ENCODE measurements at regions not wholly inside any gene's neighbourhood (a gene's known extent, or its start where the extent isn't known, plus 50 kb on each side); places are given as distances from the start of the nearest gene placed in this dataset.

- TF ChIP-seq EED (IDR thresholded peaks at IDR 0.05; ENCODE audit: low read depth) (no peak), USF1 (IDR thresholded peaks at IDR 0.05; ENCODE audit: borderline replicate concordance, extremely low read length, insufficient read depth, low read depth, low read length) (no peak), ATF7 (IDR thresholded peaks at IDR 0.05; ENCODE audit: low read depth) (peak; percentile 56; the same call in 1 of the 2 replicates), MYB (IDR thresholded peaks at IDR 0.05; ENCODE audit: borderline replicate concordance, low read depth, low read length) (no peak)
Observed at GRCh38 chr1:82171955-82172354, 371.2 kb downstream of the ADGRL2 start.

GRCh38 chr1:82168482-82168881, 367.7 kb downstream of the ADGRL2 start:
- ChIA-PET RAD21 (ENCODE audit: unreplicated experiment) (no interaction called here), POLR2A (interaction anchor here (0.7 kb wide), 1 partner anchor 63 kb away, joined by 3 read pairs; no protein-coding TSS in a partner anchor), SMC1A (ENCODE audit: uncharacterized antibody, unreplicated experiment) (interaction anchor here (1.2 kb wide), 2 partner anchors 9 to 78 kb away, joined by 4 to 5 read pairs; no protein-coding TSS in a partner anchor), CTCF (no interaction called here)
- H2AFZ ChIP-seq (ENCODE audit: control insufficient read depth, low read depth, low read length), result no peak overlapping the region
- no TSS peak for BruUV-seq (replicated peaks)
- no peaks in the 10 kb centered on the region for H4K20me1 ChIP-seq (ENCODE audit: control insufficient read depth, insufficient read depth)
- ATAC-seq (no peak), DNase-seq (ENCODE audit: low read depth, low spot score) (no peak), FAIRE-seq (no peak)
- H3K36me3 ChIP-seq (ENCODE audit: control insufficient read depth in 2 of 2, insufficient read depth in 2 of 2, low read length in 1 of 2), result no peaks in the 10 kb centered on the region
- H3K27me3 ChIP-seq (replicated peaks in 1 of 2; ENCODE audit: control insufficient read depth in 2 of 2, insufficient read depth in 2 of 2, low read length in 1 of 2), result no peaks in the 10 kb centered on the region; a peak in 1 of 4 replicates
- no peak for TF ChIP-seq USF2 (IDR thresholded peaks at IDR 0.05; ENCODE audit: borderline replicate concordance, low read depth, low read length)
- no peak for TF ChIP-seq ZNF687 (IDR thresholded peaks at IDR 0.05)
- H3K27ac ChIP-seq (ENCODE audit: control insufficient read depth, insufficient read depth), result no peak overlapping the region
- H3K79me2 ChIP-seq (ENCODE audit: control insufficient read depth, insufficient read depth, low read length), result no peaks in the 10 kb centered on the region
- in situ Hi-C loops (cut with MboI), result no loop called here
- H3K4me2 ChIP-seq (ENCODE audit: control insufficient read depth, insufficient read depth), result no peak overlapping the region
- whole genome bisulfite sequencing (ENCODE audit: insufficient coverage, insufficient replicate concordance, low lambda C conversion rate, missing lambda C conversion rate), result 24% methylated on average over 3 of the region's 3 CpGs
- no peak overlapping the region for H3K4me3 ChIP-seq
- no peaks in the 10 kb centered on the region for H3K9me3 ChIP-seq (replicated peaks; ENCODE audit: control insufficient read depth, insufficient read depth, low read length)
- intact Hi-C loops (cut with micrococcal nuclease; ENCODE audit: unreplicated experiment), result no loop called here
- no peaks in the 10 kb centered on the region for H3K4me1 ChIP-seq (ENCODE audit: control insufficient read depth, insufficient read depth, low read length)
- no peak overlapping the region for H3K9ac ChIP-seq (ENCODE audit: control insufficient read depth, insufficient read depth, low read length)

More at GRCh38 chr1:82171955-82172354, 371.2 kb downstream of the ADGRL2 start:
- Histone ChIP-seq H4K20me1 (ENCODE audit: control insufficient read depth, insufficient read depth) (no peaks in the 10 kb centered on the region), H3K27ac (ENCODE audit: control insufficient read depth, insufficient read depth) (no peak overlapping the region), H2AFZ (ENCODE audit: control insufficient read depth, low read depth, low read length) (no peak overlapping the region), H3K36me3 (ENCODE audit: control insufficient read depth in 2 of 2, insufficient read depth in 2 of 2, low read length in 1 of 2) (no peaks in the 10 kb centered on the region), H3K4me1 (ENCODE audit: control insufficient read depth, insufficient read depth, low read length) (no peaks in the 10 kb centered on the region), H3K27me3 (replicated peaks in 1 of 2; ENCODE audit: control insufficient read depth in 2 of 2, insufficient read depth in 2 of 2, low read length in 1 of 2) (no peaks in the 10 kb centered on the region; a peak in 1 of 4 replicates), H3K79me2 (ENCODE audit: control insufficient read depth, insufficient read depth, low read length) (no peaks in the 10 kb centered on the region), H3K9me3 (replicated peaks; ENCODE audit: control insufficient read depth, insufficient read depth, low read length) (no peaks in the 10 kb centered on the region), H3K4me3 (no peak overlapping the region), H3K9ac (ENCODE audit: control insufficient read depth, insufficient read depth, low read length) (no peak overlapping the region), H3K4me2 (ENCODE audit: control insufficient read depth, insufficient read depth) (no peak overlapping the region)
- CTCF ChIA-PET, result interaction anchor here (0.6 kb wide), 1 partner anchor 1425 kb away, joined by 4 read pairs; no protein-coding TSS in a partner anchor
- in situ Hi-C loops (cut with MboI), result no loop called here
- RAD21 ChIA-PET (ENCODE audit: unreplicated experiment), result no interaction called here
- SMC1A ChIA-PET (ENCODE audit: uncharacterized antibody, unreplicated experiment), result interaction anchor here (0.7 to 1.5 kb wide), 3 partner anchors 15 to 91 kb away, joined by 3 read pairs; no protein-coding TSS in a partner anchor
- intact Hi-C loops (cut with micrococcal nuclease; ENCODE audit: unreplicated experiment), result no loop called here
- 24% methylated on average over 2 of the region's 2 CpGs for WGBS (ENCODE audit: insufficient coverage, insufficient replicate concordance, low lambda C conversion rate, missing lambda C conversion rate)
- no peak for DNase-seq (ENCODE audit: low read depth, low spot score)
- POLR2A ChIA-PET, result interaction anchor here (0.7 kb wide), 1 partner anchor 229 kb away, joined by 4 read pairs; no protein-coding TSS in a partner anchor
- no peak for ATAC-seq
- no peak for FAIRE-seq
- no TSS peak for BruUV-seq (replicated peaks)
